K562 (cell line): ENCODE measurements at regions not wholly inside any gene's neighbourhood (a gene's known extent, or its start where the extent isn't known, plus 50 kb on each side); places are given as distances from the start of the nearest gene placed in this dataset.

Experiments
- FOS ChIP-seq: IDR thresholded peaks from 3 replicates; pipeline ENCODE4 v1.6.1; 2011; ENCODE audit not compliant: insufficient read length; ENCODE audit errors: extremely low read depth
- JUNB ChIP-seq: fragments of 450-650 bp; formaldehyde crosslinking; conservative IDR thresholded peaks from 2 replicates; pipeline ENCODE4 v1.4.0; 2020; ENCODE audit warnings: mild to moderate bottlenecking
- YBX1 ChIP-seq: fragments of 450-650 bp; IDR thresholded peaks from 2 replicates; pipeline ENCODE4 v1.7.1; 2016; ENCODE audit warnings: mild to moderate bottlenecking
- YY1 ChIP-seq, 3 experiments: IDR thresholded peaks; 2 replicates each; pipeline ENCODE4 v1.6.1; 2011; ENCODE audit warnings: low read length in 2 of 3, mild to moderate bottlenecking in 2 of 3, moderate library complexity in 2 of 3, borderline replicate concordance in 1 of 3, control low read depth in 1 of 3, low read depth in 1 of 3; ENCODE audit not compliant: insufficient read depth in 3 of 3, insufficient replicate concordance in 2 of 3, control insufficient read depth in 1 of 3, insufficient read length in 1 of 3; ENCODE audit errors: extremely low read depth in 1 of 3
- TF ChIP-seq, protein P1 (sequence below): sonication (generic); formaldehyde crosslinking; IDR thresholded peaks from 2 replicates; pipeline ENCODE4 v1.8.1; 2023; ENCODE audit warnings: mild to moderate bottlenecking, missing genetic modification reagents
- TF ChIP-seq, protein P2 (sequence below): sonication (generic); formaldehyde crosslinking; IDR thresholded peaks from 2 replicates; pipeline ENCODE4 v1.9.0; 2022; ENCODE audit warnings: mild to moderate bottlenecking, missing genetic modification reagents
- TF ChIP-seq, protein P3 (sequence below): IDR thresholded peaks from 2 replicates; pipeline ENCODE4 v1.6.1; 2014; ENCODE audit warnings: antibody characterized with exemption

DNA sequence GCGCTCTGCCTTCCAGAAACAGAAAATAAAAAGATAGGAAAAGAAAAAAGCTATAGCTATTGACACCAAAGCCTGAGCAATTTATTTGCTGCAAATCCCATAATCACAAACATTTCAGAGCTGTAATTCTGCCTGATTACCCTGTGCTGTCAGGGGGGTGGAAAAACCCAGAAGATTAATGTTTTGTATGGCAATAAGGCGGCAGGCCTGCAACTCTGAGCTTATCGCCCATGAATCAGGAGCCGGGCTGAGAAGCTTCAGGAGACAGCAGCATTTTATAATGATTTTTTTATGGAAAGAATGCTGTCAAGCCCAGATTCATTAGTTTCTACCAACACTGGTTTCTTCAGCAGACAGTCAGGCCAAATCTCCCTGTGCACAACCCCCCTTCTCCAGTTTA is 82.6 kb upstream of the TMEM164 start:
- TF ChIP-seq FOS (no peak), YY1 (IDR thresholded peaks at IDR 0.05; ENCODE audit: borderline replicate concordance in 1 of 3, control insufficient read depth in 1 of 3, extremely low read depth in 1 of 3, insufficient read depth in 3 of 3, insufficient read length in 1 of 3, insufficient replicate concordance in 2 of 3, low read depth in 1 of 3, low read length in 2 of 3) (no peak), YBX1 (no peak), JUNB (CRISPR knock-in tag) (no peak)
- TF ChIP-seq, protein P1, sequence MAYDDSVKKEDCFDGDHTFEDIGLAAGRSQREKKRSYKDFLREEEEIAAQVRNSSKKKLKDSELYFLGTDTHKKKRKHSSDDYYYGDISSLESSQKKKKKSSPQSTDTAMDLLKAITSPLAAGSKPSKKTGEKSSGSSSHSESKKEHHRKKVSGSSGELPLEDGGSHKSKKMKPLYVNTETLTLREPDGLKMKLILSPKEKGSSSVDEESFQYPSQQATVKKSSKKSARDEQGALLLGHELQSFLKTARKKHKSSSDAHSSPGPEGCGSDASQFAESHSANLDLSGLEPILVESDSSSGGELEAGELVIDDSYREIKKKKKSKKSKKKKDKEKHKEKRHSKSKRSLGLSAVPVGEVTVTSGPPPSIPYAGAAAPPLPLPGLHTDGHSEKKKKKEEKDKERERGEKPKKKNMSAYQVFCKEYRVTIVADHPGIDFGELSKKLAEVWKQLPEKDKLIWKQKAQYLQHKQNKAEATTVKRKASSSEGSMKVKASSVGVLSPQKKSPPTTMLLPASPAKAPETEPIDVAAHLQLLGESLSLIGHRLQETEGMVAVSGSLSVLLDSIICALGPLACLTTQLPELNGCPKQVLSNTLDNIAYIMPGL (CRISPR knock-in tag), result no peak
- TF ChIP-seq, protein P2, sequence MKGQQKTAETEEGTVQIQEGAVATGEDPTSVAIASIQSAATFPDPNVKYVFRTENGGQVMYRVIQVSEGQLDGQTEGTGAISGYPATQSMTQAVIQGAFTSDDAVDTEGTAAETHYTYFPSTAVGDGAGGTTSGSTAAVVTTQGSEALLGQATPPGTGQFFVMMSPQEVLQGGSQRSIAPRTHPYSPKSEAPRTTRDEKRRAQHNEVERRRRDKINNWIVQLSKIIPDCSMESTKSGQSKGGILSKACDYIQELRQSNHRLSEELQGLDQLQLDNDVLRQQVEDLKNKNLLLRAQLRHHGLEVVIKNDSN (CRISPR knock-in tag), result no peak
- TF ChIP-seq, protein P3, sequence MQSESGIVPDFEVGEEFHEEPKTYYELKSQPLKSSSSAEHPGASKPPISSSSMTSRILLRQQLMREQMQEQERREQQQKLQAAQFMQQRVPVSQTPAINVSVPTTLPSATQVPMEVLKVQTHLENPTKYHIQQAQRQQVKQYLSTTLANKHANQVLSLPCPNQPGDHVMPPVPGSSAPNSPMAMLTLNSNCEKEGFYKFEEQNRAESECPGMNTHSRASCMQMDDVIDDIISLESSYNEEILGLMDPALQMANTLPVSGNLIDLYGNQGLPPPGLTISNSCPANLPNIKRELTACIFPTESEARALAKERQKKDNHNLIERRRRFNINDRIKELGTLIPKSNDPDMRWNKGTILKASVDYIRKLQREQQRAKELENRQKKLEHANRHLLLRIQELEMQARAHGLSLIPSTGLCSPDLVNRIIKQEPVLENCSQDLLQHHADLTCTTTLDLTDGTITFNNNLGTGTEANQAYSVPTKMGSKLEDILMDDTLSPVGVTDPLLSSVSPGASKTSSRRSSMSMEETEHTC, result no peak
